GM23248 (cell line): ENCODE measurements at regions not wholly inside any gene's neighbourhood (a gene's known extent, or its start where the extent isn't known, plus 50 kb on each side); places are given as distances from the start of the nearest gene placed in this dataset.

Source experiments
- DNase-seq: peaks from one replicate; pipeline ENCODE4 v3.0.0-alpha.2; 2015
- H2AFZ ChIP-seq: fragments of 200-600 bp; sonication (generic); 2 replicates; pipeline ENCODE4 v1.6.1; 2016; ENCODE audit warnings: antibody characterized with exemption
- H3F3A ChIP-seq: fragments of 200-600 bp; sonication (generic); 2 replicates; pipeline ENCODE4 v1.6.1; 2016; ENCODE audit warnings: mild to moderate bottlenecking, antibody characterized with exemption, mixed run types; ENCODE audit not compliant: insufficient read depth
- H3K27ac ChIP-seq: fragments of 200-600 bp; sonication (generic); 2 replicates; pipeline ENCODE4 v1.5.1; 2016; ENCODE audit warnings: mild to moderate bottlenecking
- H3K27me3 ChIP-seq: fragments of 200-600 bp; sonication (generic); replicated peaks from 2 replicates; pipeline ENCODE4 v1.6.1; 2016; ENCODE audit warnings: mild to moderate bottlenecking; ENCODE audit not compliant: insufficient read depth
- H3K36me3 ChIP-seq: fragments of 200-600 bp; sonication (generic); 2 replicates; pipeline ENCODE4 v1.6.1; 2016; ENCODE audit warnings: low read depth, mild to moderate bottlenecking
- H3K4me1 ChIP-seq: fragments of 200-600 bp; sonication (generic); 2 replicates; pipeline ENCODE4 v1.6.1; 2016; ENCODE audit warnings: mild to moderate bottlenecking; ENCODE audit not compliant: insufficient read depth
- H3K4me2 ChIP-seq: fragments of 200-600 bp; sonication (generic); one replicate; pipeline ENCODE4 v1.6.1; 2016; ENCODE audit warnings: mild to moderate bottlenecking; ENCODE audit not compliant: unreplicated experiment
- H3K4me3 ChIP-seq: fragments of 200-600 bp; sonication (generic); 2 replicates; pipeline ENCODE4 v1.5.1; 2016; ENCODE audit warnings: mild to moderate bottlenecking
- H3K79me2 ChIP-seq: fragments of 200-600 bp; sonication (generic); 2 replicates; pipeline ENCODE4 v1.6.1; 2016; ENCODE audit warnings: mild to moderate bottlenecking; ENCODE audit not compliant: insufficient read depth
- H3K9ac ChIP-seq: fragments of 200-600 bp; sonication (generic); 2 replicates; pipeline ENCODE4 v1.6.1; 2016; ENCODE audit warnings: mild to moderate bottlenecking
- H3K9me2 ChIP-seq: fragments of 200-600 bp; sonication (generic); 2 replicates; pipeline ENCODE4 v1.6.1; 2016; ENCODE audit warnings: mixed run types, mild to moderate bottlenecking, moderate library complexity; ENCODE audit not compliant: insufficient read depth
- H3K9me3 ChIP-seq: fragments of 200-600 bp; sonication (generic); one replicate; pipeline ENCODE4 v1.6.1; 2017; ENCODE audit warnings: low read depth
- H4K20me1 ChIP-seq: fragments of 200-600 bp; sonication (generic); 2 replicates; pipeline ENCODE4 v1.6.0; 2016; ENCODE audit not compliant: insufficient read depth
- EZH2 ChIP-seq: fragments of 200-600 bp; sonication (generic); IDR thresholded peaks from 2 replicates; pipeline ENCODE4 v1.6.1; 2018; ENCODE audit warnings: antibody characterized with exemption, mild to moderate bottlenecking; ENCODE audit not compliant: insufficient read depth, poor library complexity, severe bottlenecking
- EZH2phosphoT487 ChIP-seq: fragments of 200-600 bp; sonication (generic); IDR thresholded peaks from 2 replicates; pipeline ENCODE4 v1.6.1; 2018; ENCODE audit warnings: antibody characterized with exemption, moderate library complexity, mild to moderate bottlenecking, low read depth; ENCODE audit not compliant: insufficient read depth
- WGBS, 2 experiments: methylation state at CpG; one replicate each; pipeline ENCODE4 v1.1.6; 2015 to 2017; ENCODE audit warnings: low lambda C conversion rate in 2 of 2, low coverage in 1 of 2; ENCODE audit errors: missing lambda C conversion rate in 2 of 2; 5-methylcytosine and 5-hydroxymethylcytosine counted together
- in situ Hi-C: fragments of 300-500 bp; cut with MboI; formaldehyde crosslinking; loops from 2 replicates; pipeline ENCODE4 v1.15.0; 2020

DNA sequence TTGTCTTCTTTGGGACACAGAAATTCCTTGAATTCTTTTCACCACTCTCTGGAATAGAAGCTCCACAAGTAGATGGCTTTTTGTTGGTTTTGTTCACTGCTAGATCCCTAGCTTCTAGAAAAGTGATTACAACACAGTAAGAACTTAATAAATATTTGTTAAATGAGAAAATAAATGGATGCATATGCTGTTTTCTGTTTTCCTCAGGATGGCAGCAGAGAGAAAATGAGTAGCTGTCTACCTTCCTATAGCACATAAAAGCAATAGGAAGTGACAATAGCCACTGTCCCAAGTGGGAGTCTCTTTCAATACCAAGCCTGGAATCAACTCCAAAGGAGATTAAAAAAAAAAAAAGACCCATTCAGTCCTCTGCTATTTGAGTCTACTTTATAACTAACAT lies 100.6 kb upstream of the NREP start:
- Histone ChIP-seq H3K4me1 (peaks cover 36% of the 10 kb centered on the region), H3K9me3 (no peaks in the 10 kb centered on the region), H2AFZ (no peak overlapping the region), H3F3A (peaks cover 23% of the 10 kb centered on the region), H4K20me1 (no peaks in the 10 kb centered on the region), H3K4me2 (no peak overlapping the region), H3K36me3 (no peaks in the 10 kb centered on the region), H3K9me2 (no peaks in the 10 kb centered on the region), H3K27me3 (no peaks in the 10 kb centered on the region), H3K4me3 (no peak overlapping the region), H3K79me2 (no peaks in the 10 kb centered on the region), H3K9ac (no peak overlapping the region), H3K27ac (no peak overlapping the region)
- DNase-seq, result peak; percentile 38
- TF ChIP-seq EZH2phosphoT487 (no peak), EZH2 (no peak)
- in situ Hi-C loops, result no loop called here

DNA sequence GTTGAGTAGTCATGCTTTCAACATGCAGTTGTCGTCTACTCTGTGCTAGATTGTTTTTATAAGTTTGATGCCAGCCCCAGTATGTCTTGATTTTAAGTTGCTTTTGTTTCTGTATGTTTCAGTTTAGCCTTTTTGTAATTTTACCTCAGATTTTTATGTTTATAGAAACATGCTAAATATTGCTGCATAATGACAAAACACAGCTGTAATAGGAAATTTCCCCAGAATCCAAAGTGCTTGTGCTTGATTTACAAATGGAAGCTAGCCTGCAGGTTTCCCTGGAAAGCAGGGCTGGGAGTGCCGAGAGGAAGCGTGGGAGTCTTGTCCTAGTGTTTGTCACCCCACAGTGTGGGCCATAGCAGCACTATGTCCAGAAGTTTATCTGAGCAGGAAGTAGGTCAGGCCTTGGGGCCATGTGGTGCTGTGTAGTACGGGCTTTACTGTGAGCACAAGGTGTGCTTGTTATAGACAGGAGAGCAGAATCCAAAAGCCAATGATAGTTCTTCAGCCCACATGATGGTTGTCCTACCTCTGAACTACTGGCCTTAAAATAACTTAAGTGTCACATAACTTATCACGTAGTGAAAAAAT lies 100.0 kb upstream of the NREP start:
- peaks cover 23% of the 10 kb centered on the region for H3F3A ChIP-seq
- no peaks in the 10 kb centered on the region for H3K79me2 ChIP-seq
- H3K4me3 ChIP-seq, result no peak overlapping the region
- H3K9me3 ChIP-seq, result no peaks in the 10 kb centered on the region
- no peak overlapping the region for H3K4me2 ChIP-seq
- H3K27me3 ChIP-seq, result no peaks in the 10 kb centered on the region
- no peak overlapping the region for H2AFZ ChIP-seq
- H3K4me1 ChIP-seq, result peaks cover 36% of the 10 kb centered on the region
- H4K20me1 ChIP-seq, result no peaks in the 10 kb centered on the region
- no peaks in the 10 kb centered on the region for H3K36me3 ChIP-seq
- WGBS, 2 experiments, result 92 to 94% methylated on average over 5 of the region's 5 CpGs
- no peak overlapping the region for H3K27ac ChIP-seq
- no peaks in the 10 kb centered on the region for H3K9me2 ChIP-seq
- in situ Hi-C loops, result no loop called here
- H3K9ac ChIP-seq, result no peak overlapping the region
- TF ChIP-seq EZH2 (no peak), EZH2phosphoT487 (no peak)
- DNase-seq, result no peak

DNA sequence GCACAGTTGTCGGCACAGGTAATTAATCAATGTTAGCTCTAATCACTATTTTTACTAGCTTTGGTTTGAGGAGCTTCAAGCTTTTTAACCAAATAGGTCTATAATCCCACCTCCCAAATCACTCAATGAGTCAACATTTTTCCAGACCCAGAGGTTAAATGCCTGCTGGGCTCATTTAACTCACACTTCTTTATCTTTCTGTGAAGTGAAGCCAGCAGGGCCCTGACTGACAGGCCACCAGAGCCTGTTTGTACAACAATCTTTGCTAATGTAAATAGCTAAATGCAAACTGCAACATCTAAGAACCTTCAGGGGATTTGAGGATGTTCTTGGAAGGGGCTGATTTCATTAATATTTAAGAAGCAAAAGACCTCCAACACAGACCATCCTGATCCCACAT lies 98.4 kb upstream of the NREP start:
- in situ Hi-C loops, result no loop called here
- H3K9me2 ChIP-seq, result no peaks in the 10 kb centered on the region
- no peak overlapping the region for H2AFZ ChIP-seq
- no peak for DNase-seq
- H3K4me3 ChIP-seq, result no peak overlapping the region
- no peaks in the 10 kb centered on the region for H3K79me2 ChIP-seq
- no peak overlapping the region for H3K9ac ChIP-seq
- no peaks in the 10 kb centered on the region for H3K9me3 ChIP-seq
- TF ChIP-seq EZH2, result no peak
- no peak for TF ChIP-seq EZH2phosphoT487
- no peaks in the 10 kb centered on the region for H3K27me3 ChIP-seq
- H3K4me2 ChIP-seq, result no peak overlapping the region
- H3F3A ChIP-seq, result peaks cover 19% of the 10 kb centered on the region
- peaks cover 36% of the 10 kb centered on the region for H3K4me1 ChIP-seq
- H3K36me3 ChIP-seq, result no peaks in the 10 kb centered on the region
- WGBS, 2 experiments, result 100% methylated on average over 1 of the region's 1 CpG
- H3K27ac ChIP-seq, result no peak overlapping the region
- H4K20me1 ChIP-seq, result no peaks in the 10 kb centered on the region

DNA sequence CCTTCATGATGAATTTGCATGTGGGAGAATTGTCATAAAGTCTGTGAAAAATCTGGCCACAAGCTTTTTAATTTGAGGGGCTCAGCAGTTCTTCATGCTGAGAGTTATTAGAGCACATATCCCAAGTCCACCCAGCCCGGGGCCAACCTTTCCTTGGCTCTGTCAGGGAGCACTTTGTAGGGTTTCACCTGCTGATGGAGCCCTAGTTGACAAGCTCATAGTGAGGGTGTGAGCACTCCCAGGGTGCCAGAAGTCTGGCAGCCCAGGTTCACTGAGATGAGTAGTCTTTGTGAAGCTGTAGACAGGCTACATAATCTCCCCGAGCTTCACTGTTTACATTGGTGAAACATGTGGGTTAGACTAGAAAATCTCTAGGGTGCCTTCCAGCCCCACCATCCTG lies 97.2 kb upstream of the NREP start:
- Histone ChIP-seq H3K9ac (no peak overlapping the region), H3K9me2 (peaks cover 4% of the 10 kb centered on the region; the same call in 1 of the 2 replicates), H3K9me3 (no peaks in the 10 kb centered on the region), H4K20me1 (no peaks in the 10 kb centered on the region), H3K36me3 (no peaks in the 10 kb centered on the region), H3F3A (peaks cover 9% of the 10 kb centered on the region), H3K4me1 (peaks cover 24% of the 10 kb centered on the region), H3K4me2 (no peak overlapping the region), H3K4me3 (no peak overlapping the region), H3K79me2 (no peaks in the 10 kb centered on the region), H2AFZ (no peak overlapping the region), H3K27me3 (no peaks in the 10 kb centered on the region), H3K27ac (no peak overlapping the region)
- DNase-seq, result no peak
- TF ChIP-seq EZH2 (no peak), EZH2phosphoT487 (no peak)
- in situ Hi-C loops, result no loop called here
- 44 to 56% methylated on average over 2 of the region's 2 CpGs for WGBS, 2 experiments

DNA sequence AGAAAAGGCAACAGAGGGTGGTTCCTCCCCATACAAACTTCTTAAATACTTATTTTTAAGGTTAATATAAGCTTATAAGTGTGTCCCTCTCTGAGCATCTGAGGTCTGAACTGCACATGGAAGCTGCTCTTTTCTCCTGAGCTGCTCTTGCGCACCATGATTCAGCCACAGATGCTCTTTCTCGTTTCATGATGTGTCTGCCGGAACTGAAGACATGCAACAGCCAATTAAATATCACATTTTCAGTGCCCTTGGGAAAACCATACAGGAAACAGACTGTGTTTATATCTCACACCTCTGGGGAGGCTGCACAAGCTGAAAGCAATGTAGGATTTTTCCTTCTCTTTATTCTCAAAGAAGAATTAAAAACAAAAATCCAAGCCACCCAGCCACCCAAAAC lies 96.8 kb upstream of the NREP start:
- no peaks in the 10 kb centered on the region for H3K9me3 ChIP-seq
- no peaks in the 10 kb centered on the region for H3K27me3 ChIP-seq
- H3K4me1 ChIP-seq, result peaks cover 20% of the 10 kb centered on the region
- H2AFZ ChIP-seq, result no peak overlapping the region
- in situ Hi-C loops, result no loop called here
- H3K79me2 ChIP-seq, result no peaks in the 10 kb centered on the region
- no peak overlapping the region for H3K27ac ChIP-seq
- no peaks in the 10 kb centered on the region for H3K36me3 ChIP-seq
- H3K4me2 ChIP-seq, result no peak overlapping the region
- no peak overlapping the region for H3K4me3 ChIP-seq
- H3K9me2 ChIP-seq, result peaks cover 4% of the 10 kb centered on the region; the same call in 1 of the 2 replicates
- TF ChIP-seq EZH2phosphoT487 (no peak), EZH2 (no peak)
- H3F3A ChIP-seq, result peaks cover 4% of the 10 kb centered on the region
- no peak for DNase-seq
- no peaks in the 10 kb centered on the region for H4K20me1 ChIP-seq
- H3K9ac ChIP-seq, result no peak overlapping the region
- WGBS, 2 experiments, result 74 to 77% methylated on average over 3 of the region's 3 CpGs
